WI38 (cell line): ENCODE measurements at regions not wholly inside any gene's neighbourhood (a gene's known extent, or its start where the extent isn't known, plus 50 kb on each side); places are given as distances from the start of the nearest gene placed in this dataset.

ENCODE experiments used
- H3K4me3 ChIP-seq: 2 replicates; pipeline ENCODE4 v1.5.1; 2011; ENCODE audit warnings: low read depth, mild to moderate bottlenecking, control low read depth, low read length
- CTCF ChIP-seq: IDR thresholded peaks from 2 replicates; pipeline ENCODE4 v1.5.1; 2012; ENCODE audit warnings: low read depth, mild to moderate bottlenecking, control low read depth, low read length

- no peak for TF ChIP-seq CTCF
- no peak overlapping the region for H3K4me3 ChIP-seq
These were observed 165.4 kb downstream of the MIS18A start for GRCh38 chr21:32113486-32113885.

GRCh38 chr21:32112195-32112594 is 166.7 kb downstream of the MIS18A start:
- TF ChIP-seq CTCF: no peak
- no peak overlapping the region for H3K4me3 ChIP-seq

- H3K4me3 ChIP-seq: no peak overlapping the region
- TF ChIP-seq CTCF: no peak
These were observed 170.3 kb downstream of the MIS18A start for GRCh38 chr21:32108566-32108965.

- no peak for TF ChIP-seq CTCF
These were observed 175.5 kb downstream of the MIS18A start for GRCh38 chr21:32103361-32103760.

GRCh38 chr21:32102426-32102825 is 176.4 kb downstream of the MIS18A start:
- no peak overlapping the region for H3K4me3 ChIP-seq
- no peak for TF ChIP-seq CTCF

More at GRCh38 chr21:32103361-32103760, 175.5 kb downstream of the MIS18A start:
- H3K4me3 ChIP-seq: no peak overlapping the region

- no peak for TF ChIP-seq CTCF
These were observed 177.6 kb downstream of the MIS18A start for GRCh38 chr21:32101277-32101676.

GRCh38 chr21:32100423-32100822 is 178.4 kb downstream of the MIS18A start:
- no peak overlapping the region for H3K4me3 ChIP-seq

More at GRCh38 chr21:32101277-32101676, 177.6 kb downstream of the MIS18A start:
- no peak overlapping the region for H3K4me3 ChIP-seq

More at GRCh38 chr21:32100423-32100822, 178.4 kb downstream of the MIS18A start:
- TF ChIP-seq CTCF: no peak
